ENCODE measurements at regions not wholly inside any gene's neighbourhood (a gene's known extent, or its start where the extent isn't known, plus 50 kb on each side); places are given as distances from the start of the nearest gene placed in this dataset.

DNA sequence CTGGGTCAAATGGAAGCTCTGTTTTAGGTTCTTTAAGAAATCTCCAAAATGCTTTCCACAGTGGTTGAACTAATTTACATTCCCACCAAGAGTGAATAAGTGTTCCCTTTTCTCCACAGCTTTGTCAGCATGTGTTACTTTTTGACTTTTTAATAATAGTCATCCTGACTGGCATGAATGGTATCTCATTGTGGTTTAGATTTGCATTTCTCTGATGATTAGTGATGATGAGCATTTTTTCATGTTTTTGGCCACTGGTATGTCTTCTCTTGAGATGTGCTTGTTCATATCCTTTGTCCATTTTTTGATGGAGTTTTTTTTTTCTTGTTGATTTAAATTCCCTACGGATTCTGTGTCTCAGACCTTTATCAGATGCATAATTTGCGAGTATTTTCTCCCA, 745.0 kb upstream of the BCHE start:
- Histone ChIP-seq H3K4me2 (ENCODE audit: control insufficient read depth, extremely low read depth, insufficient read depth, low read depth, low read length) (no peak overlapping the region), H3K79me2 (ENCODE audit: control insufficient read depth, insufficient read depth, low read length) (no peaks in the 10 kb centered on the region), H3K27ac (ENCODE audit: control insufficient read depth, insufficient read depth, low read length) (no peak overlapping the region), H3K9me1 (ENCODE audit: control insufficient read depth, extremely low read depth, insufficient read depth, low read length) (no peaks in the 10 kb centered on the region), H3K4me3 (ENCODE audit: control insufficient read depth in 2 of 3, extremely low read depth in 1 of 3, insufficient read depth in 2 of 3, low read depth in 1 of 3, low read length in 3 of 3) (no peak overlapping the region), H4K20me1 (ENCODE audit: control insufficient read depth, extremely low read depth, insufficient read depth, low read length) (no peaks in the 10 kb centered on the region), H3K9me3 (ENCODE audit: control insufficient read depth, low read depth, low read length) (no peaks in the 10 kb centered on the region), H3K27me3 (ENCODE audit: control insufficient read depth, extremely low read depth, insufficient read depth, low read length) (no peaks in the 10 kb centered on the region), H3K9ac (ENCODE audit: control insufficient read depth, extremely low read depth, insufficient read depth, low read length) (no peak overlapping the region), H3K36me3 (ENCODE audit: control insufficient read depth in 2 of 2, extremely low read depth in 1 of 2, insufficient read depth in 2 of 2, low read length in 2 of 2) (no peaks in the 10 kb centered on the region), H3K4me1 (ENCODE audit: control insufficient read depth, extremely low read depth, insufficient read depth, low read length) (no peaks in the 10 kb centered on the region), H2AFZ (ENCODE audit: control insufficient read depth, low read length) (no peak overlapping the region)
- no peak for TF ChIP-seq EZH2 (IDR thresholded peaks at IDR 0.05; ENCODE audit: low read length)
- TF ChIP-seq, protein P1, sequence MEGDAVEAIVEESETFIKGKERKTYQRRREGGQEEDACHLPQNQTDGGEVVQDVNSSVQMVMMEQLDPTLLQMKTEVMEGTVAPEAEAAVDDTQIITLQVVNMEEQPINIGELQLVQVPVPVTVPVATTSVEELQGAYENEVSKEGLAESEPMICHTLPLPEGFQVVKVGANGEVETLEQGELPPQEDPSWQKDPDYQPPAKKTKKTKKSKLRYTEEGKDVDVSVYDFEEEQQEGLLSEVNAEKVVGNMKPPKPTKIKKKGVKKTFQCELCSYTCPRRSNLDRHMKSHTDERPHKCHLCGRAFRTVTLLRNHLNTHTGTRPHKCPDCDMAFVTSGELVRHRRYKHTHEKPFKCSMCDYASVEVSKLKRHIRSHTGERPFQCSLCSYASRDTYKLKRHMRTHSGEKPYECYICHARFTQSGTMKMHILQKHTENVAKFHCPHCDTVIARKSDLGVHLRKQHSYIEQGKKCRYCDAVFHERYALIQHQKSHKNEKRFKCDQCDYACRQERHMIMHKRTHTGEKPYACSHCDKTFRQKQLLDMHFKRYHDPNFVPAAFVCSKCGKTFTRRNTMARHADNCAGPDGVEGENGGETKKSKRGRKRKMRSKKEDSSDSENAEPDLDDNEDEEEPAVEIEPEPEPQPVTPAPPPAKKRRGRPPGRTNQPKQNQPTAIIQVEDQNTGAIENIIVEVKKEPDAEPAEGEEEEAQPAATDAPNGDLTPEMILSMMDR (optimal IDR thresholded peaks at IDR 0.05 in 1 of 3, IDR thresholded peaks at IDR 0.05 in 1 of 3, conservative IDR thresholded peaks at IDR 0.05 in 1 of 3; ENCODE audit: extremely low read depth in 1 of 3, insufficient read depth in 2 of 3, low read length in 3 of 3): no peak
- dilution Hi-C loops (cut with MboI; ENCODE audit: extremely low pct_ligation_motif_present, low sequenced_read_pairs): no loop called here
- DNase-seq (ENCODE audit: low read depth, low spot score) (no peak), FAIRE-seq (no peak)

DNA sequence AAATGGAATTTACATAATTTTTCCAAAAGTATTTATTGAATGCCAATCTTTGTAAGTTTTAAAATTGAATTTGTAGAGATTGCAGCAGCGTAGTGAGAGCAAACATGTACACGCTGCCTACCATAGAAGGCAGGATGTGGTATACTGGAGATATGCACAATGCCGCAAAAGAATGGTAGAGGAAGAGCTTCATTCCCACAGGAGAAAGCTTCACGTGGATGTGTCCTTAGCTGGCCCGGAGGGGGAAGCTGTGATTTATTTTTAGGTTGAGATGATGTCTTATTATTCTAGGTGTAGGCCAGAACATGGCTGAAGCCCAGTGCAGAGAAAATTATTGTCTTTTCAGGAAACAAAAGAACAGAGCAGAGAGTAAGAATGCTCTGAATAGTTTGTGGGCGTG, 743.3 kb upstream of the BCHE start:
- no peaks in the 10 kb centered on the region for H3K9me3 ChIP-seq (ENCODE audit: control insufficient read depth, low read depth, low read length)
- H3K79me2 ChIP-seq (ENCODE audit: control insufficient read depth, insufficient read depth, low read length): no peaks in the 10 kb centered on the region
- DNase-seq (ENCODE audit: low read depth, low spot score) (no peak), FAIRE-seq (no peak)
- H3K4me2 ChIP-seq (ENCODE audit: control insufficient read depth, extremely low read depth, insufficient read depth, low read depth, low read length): no peak overlapping the region
- TF ChIP-seq, protein P1 (optimal IDR thresholded peaks at IDR 0.05 in 1 of 3, IDR thresholded peaks at IDR 0.05 in 1 of 3, conservative IDR thresholded peaks at IDR 0.05 in 1 of 3; ENCODE audit: extremely low read depth in 1 of 3, insufficient read depth in 2 of 3, low read length in 3 of 3): no peak
- TF ChIP-seq EZH2 (IDR thresholded peaks at IDR 0.05; ENCODE audit: low read length): no peak
- no peaks in the 10 kb centered on the region for H3K27me3 ChIP-seq (ENCODE audit: control insufficient read depth, extremely low read depth, insufficient read depth, low read length)
- dilution Hi-C loops (cut with MboI; ENCODE audit: extremely low pct_ligation_motif_present, low sequenced_read_pairs): no loop called here
- no peaks in the 10 kb centered on the region for H4K20me1 ChIP-seq (ENCODE audit: control insufficient read depth, extremely low read depth, insufficient read depth, low read length)
- no peak overlapping the region for H3K4me3 ChIP-seq (ENCODE audit: control insufficient read depth in 2 of 3, extremely low read depth in 1 of 3, insufficient read depth in 2 of 3, low read depth in 1 of 3, low read length in 3 of 3)
- peak overlapping the region; percentile 36 for H2AFZ ChIP-seq (ENCODE audit: control insufficient read depth, low read length)
- H3K9me1 ChIP-seq (ENCODE audit: control insufficient read depth, extremely low read depth, insufficient read depth, low read length): no peaks in the 10 kb centered on the region
- no peaks in the 10 kb centered on the region for H3K4me1 ChIP-seq (ENCODE audit: control insufficient read depth, extremely low read depth, insufficient read depth, low read length)
- H3K27ac ChIP-seq (ENCODE audit: control insufficient read depth, insufficient read depth, low read length): no peak overlapping the region
- no peaks in the 10 kb centered on the region for H3K36me3 ChIP-seq (ENCODE audit: control insufficient read depth in 2 of 2, extremely low read depth in 1 of 2, insufficient read depth in 2 of 2, low read length in 2 of 2)
- H3K9ac ChIP-seq (ENCODE audit: control insufficient read depth, extremely low read depth, insufficient read depth, low read length): no peak overlapping the region

All from keratinocyte (primary cell).